ENCODE measurements at regions not wholly inside any gene's neighbourhood (a gene's known extent, or its start where the extent isn't known, plus 50 kb on each side); places are given as distances from the start of the nearest gene placed in this dataset.

GRCh38 chr5:68479524-68479923 is 264.0 kb downstream of the PIK3R1 start:
- DNase-seq (ENCODE audit: low read depth in 2 of 2): no peak

GRCh38 chr5:68480335-68480940 is 264.9 kb downstream of the PIK3R1 start:
- no peak for DNase-seq (ENCODE audit: low read depth in 2 of 2)

GRCh38 chr5:68482199-68482598 is 266.6 kb downstream of the PIK3R1 start:
- DNase-seq (ENCODE audit: low read depth in 2 of 2): no peak

GRCh38 chr5:68484307-68485068 is 268.9 kb downstream of the PIK3R1 start:
- DNase-seq (ENCODE audit: low read depth in 2 of 2): no peak

GRCh38 chr5:68489556-68489955 is 274.0 kb downstream of the PIK3R1 start:
- no peak for DNase-seq (ENCODE audit: low read depth in 2 of 2)

GRCh38 chr5:68490406-68490805 is 274.9 kb downstream of the PIK3R1 start:
- DNase-seq (ENCODE audit: low read depth in 2 of 2): no peak

GRCh38 chr5:68494771-68495170 is 279.2 kb downstream of the PIK3R1 start:
- no peak for DNase-seq (ENCODE audit: low read depth in 2 of 2)

GRCh38 chr5:68499987-68500386 is 284.4 kb downstream of the PIK3R1 start:
- no peak for DNase-seq (ENCODE audit: low read depth in 2 of 2)

- no peak for DNase-seq (ENCODE audit: low read depth in 2 of 2)
Observed at GRCh38 chr5:68500813-68501212, 285.3 kb downstream of the PIK3R1 start.

- DNase-seq (ENCODE audit: low read depth in 2 of 2): no peak
Observed at GRCh38 chr5:68502531-68502930, 287.0 kb downstream of the PIK3R1 start.

GRCh38 chr5:68504306-68504705 is 288.8 kb downstream of the PIK3R1 start:
- no peak for DNase-seq (ENCODE audit: low read depth in 2 of 2)

GRCh38 chr5:68505917-68506860 is 290.6 kb downstream of the PIK3R1 start:
- no peak for DNase-seq (ENCODE audit: low read depth in 2 of 2)

- DNase-seq (ENCODE audit: low read depth in 2 of 2): no peak
Observed at GRCh38 chr5:68515514-68515913, 300.0 kb downstream of the PIK3R1 start.

- no peak for DNase-seq (ENCODE audit: low read depth in 2 of 2)
Observed at GRCh38 chr5:68518286-68518685, 302.7 kb downstream of the PIK3R1 start.

GRCh38 chr5:68519143-68519542 is 303.6 kb downstream of the PIK3R1 start:
- DNase-seq (ENCODE audit: low read depth in 2 of 2): no peak

GRCh38 chr5:68521776-68522175 is 306.2 kb downstream of the PIK3R1 start:
- DNase-seq (ENCODE audit: low read depth in 2 of 2): no peak

GRCh38 chr5:68522863-68523262 is 307.3 kb downstream of the PIK3R1 start:
- DNase-seq (ENCODE audit: low read depth in 2 of 2): no peak

- DNase-seq (ENCODE audit: low read depth in 2 of 2): no peak
Observed at GRCh38 chr5:68528821-68529273, 313.3 kb downstream of the PIK3R1 start.

- DNase-seq (ENCODE audit: low read depth in 2 of 2): no peak
Observed at GRCh38 chr5:68529581-68529980, 314.0 kb downstream of the PIK3R1 start.

GRCh38 chr5:68531970-68532369 is 316.4 kb downstream of the PIK3R1 start:
- no peak for DNase-seq (ENCODE audit: low read depth in 2 of 2)

- no peak for DNase-seq (ENCODE audit: low read depth in 2 of 2)
Observed at GRCh38 chr5:68533051-68533450, 317.5 kb downstream of the PIK3R1 start.

- DNase-seq (ENCODE audit: low read depth in 2 of 2): no peak
Observed at GRCh38 chr5:68533571-68534084, 318.1 kb downstream of the PIK3R1 start.

Measured in stimulated activated CD8-positive, alpha-beta memory T cell treated with anti-CD3 and anti-CD28 coated beads, Interleukin-2, amount 100 ng/mL, for 1 hour (primary cell).